KMS-11 (cell line): ENCODE measurements at regions not wholly inside any gene's neighbourhood (a gene's known extent, or its start where the extent isn't known, plus 50 kb on each side); places are given as distances from the start of the nearest gene placed in this dataset.

Experiments used
- H2AFZ ChIP-seq: fragments of 200-600 bp; sonication (generic); 2 replicates; pipeline ENCODE4 v1.6.1; 2016; ENCODE audit warnings: antibody characterized with exemption, mixed run types, low read depth
- H3K27ac ChIP-seq: fragments of 200-600 bp; sonication (generic); 2 replicates; pipeline ENCODE4 v1.6.1; 2016; ENCODE audit warnings: mild to moderate bottlenecking, mixed run types
- H3K27me3 ChIP-seq: fragments of 200-600 bp; sonication (generic); 2 replicates; pipeline ENCODE4 v1.6.1; 2017; ENCODE audit warnings: mild to moderate bottlenecking, low read depth, mixed run types, moderate library complexity; ENCODE audit not compliant: insufficient read depth
- H3K36me3 ChIP-seq: fragments of 200-600 bp; sonication (generic); 2 replicates; pipeline ENCODE4 v1.6.1; 2017; ENCODE audit warnings: mild to moderate bottlenecking, mixed run types; ENCODE audit not compliant: insufficient read depth
- H3K4me1 ChIP-seq: fragments of 200-600 bp; sonication (generic); 2 replicates; pipeline ENCODE4 v1.6.1; 2016; ENCODE audit warnings: mild to moderate bottlenecking, low read depth, mixed run types; ENCODE audit not compliant: poor library complexity, severe bottlenecking
- H3K4me2 ChIP-seq: fragments of 200-600 bp; sonication (generic); 2 replicates; pipeline ENCODE4 v1.7.0; 2016; ENCODE audit warnings: mild to moderate bottlenecking, mixed run types
- H3K4me3 ChIP-seq: fragments of 200-600 bp; sonication (generic); IDR thresholded peaks from 2 replicates; pipeline ENCODE4 v1.6.1; 2017; ENCODE audit warnings: low read depth, low read length, mixed read lengths; ENCODE audit not compliant: insufficient read depth
- H3K79me2 ChIP-seq: fragments of 200-600 bp; sonication (generic); 2 replicates; pipeline ENCODE4 v1.6.1; 2016; ENCODE audit warnings: low read depth, mixed run types; ENCODE audit not compliant: insufficient read depth
- H3K9ac ChIP-seq: fragments of 200-600 bp; sonication (generic); 2 replicates; pipeline ENCODE4 v1.6.1; 2016; ENCODE audit warnings: mild to moderate bottlenecking, mixed run types
- H4K20me1 ChIP-seq: fragments of 200-600 bp; sonication (generic); 2 replicates; pipeline ENCODE4 v1.6.1; 2016; ENCODE audit warnings: mild to moderate bottlenecking, mixed run types; ENCODE audit not compliant: insufficient read depth
- TF ChIP-seq, protein P1 (sequence below): fragments of 200-600 bp; sonication (generic); conservative IDR thresholded peaks from 2 replicates; pipeline ENCODE4 v1.6.1; 2017; ENCODE audit warnings: low read depth, mild to moderate bottlenecking, antibody characterized with exemption, low read length, moderate library complexity, mixed read lengths

DNA sequence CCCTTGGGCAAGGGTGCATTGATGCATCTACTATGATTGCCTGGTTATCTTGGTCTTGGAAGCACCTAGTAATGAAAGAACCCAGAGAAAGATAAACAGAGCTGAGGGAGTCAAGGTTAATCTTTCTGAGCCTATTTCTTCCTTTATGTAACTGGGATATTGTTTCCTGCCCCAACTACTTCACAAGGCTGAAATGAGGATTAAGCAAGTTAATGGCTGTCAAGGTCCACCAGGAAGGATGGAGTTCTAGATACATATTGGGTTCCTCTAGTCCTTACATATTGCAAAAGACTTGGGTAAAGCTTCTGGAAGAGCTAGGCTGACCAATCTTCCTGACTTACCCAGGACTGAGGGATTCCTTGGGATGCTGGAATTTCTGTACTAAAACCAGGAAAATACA lies 589.8 kb downstream of the INSC start:
- Histone ChIP-seq H3K27ac (no peak overlapping the region), H3K4me1 (no peaks in the 10 kb centered on the region), H3K79me2 (no peaks in the 10 kb centered on the region), H3K36me3 (no peaks in the 10 kb centered on the region), H3K4me2 (no peak overlapping the region), H4K20me1 (no peaks in the 10 kb centered on the region), H2AFZ (no peak overlapping the region), H3K27me3 (no peaks in the 10 kb centered on the region), H3K4me3 (no peak overlapping the region), H3K9ac (no peak overlapping the region)
- TF ChIP-seq, protein P1, sequence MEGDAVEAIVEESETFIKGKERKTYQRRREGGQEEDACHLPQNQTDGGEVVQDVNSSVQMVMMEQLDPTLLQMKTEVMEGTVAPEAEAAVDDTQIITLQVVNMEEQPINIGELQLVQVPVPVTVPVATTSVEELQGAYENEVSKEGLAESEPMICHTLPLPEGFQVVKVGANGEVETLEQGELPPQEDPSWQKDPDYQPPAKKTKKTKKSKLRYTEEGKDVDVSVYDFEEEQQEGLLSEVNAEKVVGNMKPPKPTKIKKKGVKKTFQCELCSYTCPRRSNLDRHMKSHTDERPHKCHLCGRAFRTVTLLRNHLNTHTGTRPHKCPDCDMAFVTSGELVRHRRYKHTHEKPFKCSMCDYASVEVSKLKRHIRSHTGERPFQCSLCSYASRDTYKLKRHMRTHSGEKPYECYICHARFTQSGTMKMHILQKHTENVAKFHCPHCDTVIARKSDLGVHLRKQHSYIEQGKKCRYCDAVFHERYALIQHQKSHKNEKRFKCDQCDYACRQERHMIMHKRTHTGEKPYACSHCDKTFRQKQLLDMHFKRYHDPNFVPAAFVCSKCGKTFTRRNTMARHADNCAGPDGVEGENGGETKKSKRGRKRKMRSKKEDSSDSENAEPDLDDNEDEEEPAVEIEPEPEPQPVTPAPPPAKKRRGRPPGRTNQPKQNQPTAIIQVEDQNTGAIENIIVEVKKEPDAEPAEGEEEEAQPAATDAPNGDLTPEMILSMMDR, result no peak

DNA sequence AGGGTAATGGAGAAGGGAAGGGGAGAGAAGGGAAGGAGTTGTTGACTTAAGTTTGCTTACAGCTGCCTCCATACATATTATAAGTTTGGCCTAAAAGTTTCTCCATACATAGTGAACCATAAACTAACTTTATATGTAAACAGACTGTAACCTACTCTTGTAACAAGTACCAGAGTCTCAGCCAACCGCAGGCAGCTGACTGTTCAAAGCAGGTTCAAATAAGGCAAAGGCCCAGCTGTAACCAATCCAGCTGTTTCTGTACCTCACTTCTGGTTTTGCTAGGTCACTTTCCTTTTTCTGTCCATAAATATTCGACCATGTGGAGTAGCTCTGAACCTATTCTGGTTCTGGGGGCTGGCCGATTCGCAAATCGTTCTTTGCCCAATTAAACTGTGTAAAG lies 591.2 kb downstream of the INSC start:
- Histone ChIP-seq H3K27ac (no peak overlapping the region), H3K4me2 (no peak overlapping the region), H2AFZ (no peak overlapping the region), H3K9ac (no peak overlapping the region), H3K4me1 (no peaks in the 10 kb centered on the region), H3K27me3 (no peaks in the 10 kb centered on the region), H3K4me3 (no peak overlapping the region), H3K79me2 (no peaks in the 10 kb centered on the region), H4K20me1 (no peaks in the 10 kb centered on the region), H3K36me3 (no peaks in the 10 kb centered on the region)
- TF ChIP-seq, protein P1, result no peak

DNA sequence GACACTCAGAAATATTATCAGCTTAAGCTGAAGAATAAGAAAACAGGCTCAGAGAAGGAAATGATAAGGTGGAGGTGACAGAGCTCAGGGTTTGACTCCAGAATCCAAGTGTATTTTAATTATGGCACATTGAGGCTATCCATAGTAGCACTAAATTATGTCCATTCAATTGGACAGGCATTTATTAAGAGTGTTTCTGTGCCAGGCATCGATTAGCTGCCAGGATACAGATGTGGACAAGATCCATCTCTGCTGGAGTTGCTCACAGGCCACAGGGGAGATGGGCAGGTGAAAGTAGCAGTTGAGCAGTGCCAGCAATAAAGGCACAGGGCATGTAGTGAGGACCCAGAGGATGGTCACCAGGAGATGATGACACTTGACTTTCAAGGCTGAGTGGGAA lies 592.5 kb downstream of the INSC start:
- H3K4me3 ChIP-seq, result no peak overlapping the region
- TF ChIP-seq, protein P1, result no peak
- H3K79me2 ChIP-seq, result no peaks in the 10 kb centered on the region
- no peak overlapping the region for H3K4me2 ChIP-seq
- no peak overlapping the region for H2AFZ ChIP-seq
- no peaks in the 10 kb centered on the region for H3K27me3 ChIP-seq
- H3K27ac ChIP-seq, result no peak overlapping the region
- H4K20me1 ChIP-seq, result no peaks in the 10 kb centered on the region
- H3K36me3 ChIP-seq, result no peaks in the 10 kb centered on the region
- no peak overlapping the region for H3K9ac ChIP-seq
- no peaks in the 10 kb centered on the region for H3K4me1 ChIP-seq

DNA sequence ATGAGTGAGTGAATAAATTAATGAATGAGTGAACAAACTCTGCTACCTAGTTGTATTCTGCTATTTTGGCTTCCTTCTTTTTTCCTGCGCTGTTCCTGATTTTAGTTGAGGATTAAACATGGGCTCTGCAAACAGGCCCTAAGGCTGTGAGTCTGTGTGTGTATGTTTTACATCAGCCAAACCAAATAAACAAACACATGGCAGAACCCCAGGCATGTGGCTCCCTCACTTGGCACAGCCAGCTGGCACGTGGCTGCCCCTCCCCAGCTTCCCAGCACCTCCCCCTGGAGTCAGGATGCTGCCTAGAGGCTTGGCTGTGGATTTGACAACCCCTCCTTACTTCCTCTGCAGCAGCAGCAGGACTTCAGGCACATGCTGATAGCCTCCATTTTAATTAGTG lies 593.2 kb downstream of the INSC start:
- Histone ChIP-seq H3K79me2 (no peaks in the 10 kb centered on the region), H4K20me1 (no peaks in the 10 kb centered on the region), H3K9ac (no peak overlapping the region), H3K27me3 (no peaks in the 10 kb centered on the region), H3K4me2 (no peak overlapping the region), H3K27ac (no peak overlapping the region), H3K4me3 (no peak overlapping the region), H2AFZ (no peak overlapping the region), H3K4me1 (no peaks in the 10 kb centered on the region), H3K36me3 (no peaks in the 10 kb centered on the region)
- TF ChIP-seq, protein P1, result no peak
